GM12873 (cell line): ENCODE measurements at regions not wholly inside any gene's neighbourhood (a gene's known extent, or its start where the extent isn't known, plus 50 kb on each side); places are given as distances from the start of the nearest gene placed in this dataset.

ENCODE experiments used
- TF ChIP-seq, protein P1 (sequence below): IDR thresholded peaks from 2 replicates; pipeline ENCODE4 v1.5.1; 2012; ENCODE audit warnings: low read depth, mild to moderate bottlenecking, moderate library complexity, low read length, control low read depth; ENCODE audit not compliant: insufficient read depth; ENCODE audit errors: missing control alignments

DNA sequence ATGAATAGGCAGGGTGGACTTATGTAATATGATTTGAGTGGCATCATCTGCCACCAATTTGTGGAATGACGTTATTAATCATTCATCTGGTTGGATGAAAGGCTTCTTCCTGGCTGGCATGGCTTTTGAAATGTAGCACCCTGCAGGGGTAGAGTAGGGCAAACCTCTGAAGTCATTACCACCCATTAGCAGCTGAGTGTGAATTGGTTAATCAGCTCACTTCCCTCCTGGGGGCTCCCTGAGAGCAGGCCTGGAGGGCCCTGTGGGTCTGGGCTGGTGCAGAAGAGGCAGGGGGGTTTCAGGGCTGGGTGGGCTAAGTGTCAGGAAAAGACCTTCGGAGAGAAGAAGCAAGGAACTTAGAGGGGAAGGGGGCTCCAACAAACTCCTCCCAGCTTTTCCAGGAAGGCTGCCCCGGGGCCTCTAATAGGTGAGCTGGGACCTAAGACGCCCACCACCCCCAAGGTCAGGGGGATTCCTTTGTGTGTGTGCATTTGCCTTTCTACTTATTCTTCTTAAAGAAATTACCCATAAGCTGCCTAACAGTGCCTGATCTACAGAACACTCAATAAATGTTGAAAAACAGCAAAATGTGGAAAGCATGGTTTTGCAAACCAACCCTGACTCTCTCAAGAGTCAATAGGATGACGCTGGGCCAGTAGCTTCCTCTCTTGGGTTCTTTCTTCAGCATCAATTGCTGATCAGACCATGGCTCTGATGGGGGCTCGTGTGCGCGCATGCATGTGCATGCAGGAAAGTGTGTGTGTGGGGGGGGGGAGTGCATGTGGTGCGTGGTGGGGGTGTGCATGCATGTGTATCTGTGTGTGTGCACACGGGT is 49.7 kb upstream of the ZNF516 start:
- TF ChIP-seq, protein P1, sequence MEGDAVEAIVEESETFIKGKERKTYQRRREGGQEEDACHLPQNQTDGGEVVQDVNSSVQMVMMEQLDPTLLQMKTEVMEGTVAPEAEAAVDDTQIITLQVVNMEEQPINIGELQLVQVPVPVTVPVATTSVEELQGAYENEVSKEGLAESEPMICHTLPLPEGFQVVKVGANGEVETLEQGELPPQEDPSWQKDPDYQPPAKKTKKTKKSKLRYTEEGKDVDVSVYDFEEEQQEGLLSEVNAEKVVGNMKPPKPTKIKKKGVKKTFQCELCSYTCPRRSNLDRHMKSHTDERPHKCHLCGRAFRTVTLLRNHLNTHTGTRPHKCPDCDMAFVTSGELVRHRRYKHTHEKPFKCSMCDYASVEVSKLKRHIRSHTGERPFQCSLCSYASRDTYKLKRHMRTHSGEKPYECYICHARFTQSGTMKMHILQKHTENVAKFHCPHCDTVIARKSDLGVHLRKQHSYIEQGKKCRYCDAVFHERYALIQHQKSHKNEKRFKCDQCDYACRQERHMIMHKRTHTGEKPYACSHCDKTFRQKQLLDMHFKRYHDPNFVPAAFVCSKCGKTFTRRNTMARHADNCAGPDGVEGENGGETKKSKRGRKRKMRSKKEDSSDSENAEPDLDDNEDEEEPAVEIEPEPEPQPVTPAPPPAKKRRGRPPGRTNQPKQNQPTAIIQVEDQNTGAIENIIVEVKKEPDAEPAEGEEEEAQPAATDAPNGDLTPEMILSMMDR: no peak
